ENCODE measurements at regions not wholly inside any gene's neighbourhood (a gene's known extent, or its start where the extent isn't known, plus 50 kb on each side); places are given as distances from the start of the nearest gene placed in this dataset.

GRCh38 chr21:23801292-23801691, 1806.0 kb downstream of the MRPL39 start:
- H3K36me3 ChIP-seq (ENCODE audit: insufficient read depth, low read length): no peaks in the 10 kb centered on the region
- H3K27ac ChIP-seq (ENCODE audit: low read length): no peak overlapping the region
- no peak overlapping the region for H3K4me2 ChIP-seq (ENCODE audit: low read length)
- TF ChIP-seq POLR2AphosphoS5 (IDR thresholded peaks at IDR 0.05): no peak
- no peak for TF ChIP-seq SMC3 (conservative IDR thresholded peaks at IDR 0.05; ENCODE audit: poor library complexity)
- TF ChIP-seq, protein P1, sequence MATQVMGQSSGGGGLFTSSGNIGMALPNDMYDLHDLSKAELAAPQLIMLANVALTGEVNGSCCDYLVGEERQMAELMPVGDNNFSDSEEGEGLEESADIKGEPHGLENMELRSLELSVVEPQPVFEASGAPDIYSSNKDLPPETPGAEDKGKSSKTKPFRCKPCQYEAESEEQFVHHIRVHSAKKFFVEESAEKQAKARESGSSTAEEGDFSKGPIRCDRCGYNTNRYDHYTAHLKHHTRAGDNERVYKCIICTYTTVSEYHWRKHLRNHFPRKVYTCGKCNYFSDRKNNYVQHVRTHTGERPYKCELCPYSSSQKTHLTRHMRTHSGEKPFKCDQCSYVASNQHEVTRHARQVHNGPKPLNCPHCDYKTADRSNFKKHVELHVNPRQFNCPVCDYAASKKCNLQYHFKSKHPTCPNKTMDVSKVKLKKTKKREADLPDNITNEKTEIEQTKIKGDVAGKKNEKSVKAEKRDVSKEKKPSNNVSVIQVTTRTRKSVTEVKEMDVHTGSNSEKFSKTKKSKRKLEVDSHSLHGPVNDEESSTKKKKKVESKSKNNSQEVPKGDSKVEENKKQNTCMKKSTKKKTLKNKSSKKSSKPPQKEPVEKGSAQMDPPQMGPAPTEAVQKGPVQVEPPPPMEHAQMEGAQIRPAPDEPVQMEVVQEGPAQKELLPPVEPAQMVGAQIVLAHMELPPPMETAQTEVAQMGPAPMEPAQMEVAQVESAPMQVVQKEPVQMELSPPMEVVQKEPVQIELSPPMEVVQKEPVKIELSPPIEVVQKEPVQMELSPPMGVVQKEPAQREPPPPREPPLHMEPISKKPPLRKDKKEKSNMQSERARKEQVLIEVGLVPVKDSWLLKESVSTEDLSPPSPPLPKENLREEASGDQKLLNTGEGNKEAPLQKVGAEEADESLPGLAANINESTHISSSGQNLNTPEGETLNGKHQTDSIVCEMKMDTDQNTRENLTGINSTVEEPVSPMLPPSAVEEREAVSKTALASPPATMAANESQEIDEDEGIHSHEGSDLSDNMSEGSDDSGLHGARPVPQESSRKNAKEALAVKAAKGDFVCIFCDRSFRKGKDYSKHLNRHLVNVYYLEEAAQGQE (IDR thresholded peaks at IDR 0.05; ENCODE audit: borderline replicate concordance): no peak
- TF ChIP-seq, protein P2, sequence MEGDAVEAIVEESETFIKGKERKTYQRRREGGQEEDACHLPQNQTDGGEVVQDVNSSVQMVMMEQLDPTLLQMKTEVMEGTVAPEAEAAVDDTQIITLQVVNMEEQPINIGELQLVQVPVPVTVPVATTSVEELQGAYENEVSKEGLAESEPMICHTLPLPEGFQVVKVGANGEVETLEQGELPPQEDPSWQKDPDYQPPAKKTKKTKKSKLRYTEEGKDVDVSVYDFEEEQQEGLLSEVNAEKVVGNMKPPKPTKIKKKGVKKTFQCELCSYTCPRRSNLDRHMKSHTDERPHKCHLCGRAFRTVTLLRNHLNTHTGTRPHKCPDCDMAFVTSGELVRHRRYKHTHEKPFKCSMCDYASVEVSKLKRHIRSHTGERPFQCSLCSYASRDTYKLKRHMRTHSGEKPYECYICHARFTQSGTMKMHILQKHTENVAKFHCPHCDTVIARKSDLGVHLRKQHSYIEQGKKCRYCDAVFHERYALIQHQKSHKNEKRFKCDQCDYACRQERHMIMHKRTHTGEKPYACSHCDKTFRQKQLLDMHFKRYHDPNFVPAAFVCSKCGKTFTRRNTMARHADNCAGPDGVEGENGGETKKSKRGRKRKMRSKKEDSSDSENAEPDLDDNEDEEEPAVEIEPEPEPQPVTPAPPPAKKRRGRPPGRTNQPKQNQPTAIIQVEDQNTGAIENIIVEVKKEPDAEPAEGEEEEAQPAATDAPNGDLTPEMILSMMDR (IDR thresholded peaks at IDR 0.05; ENCODE audit: poor library complexity, severe bottlenecking): no peak
- TF ChIP-seq TAF1 (IDR thresholded peaks at IDR 0.05; ENCODE audit: low read depth): no peak
- TF ChIP-seq EP300 (conservative IDR thresholded peaks at IDR 0.05; ENCODE audit: poor library complexity, severe bottlenecking): no peak
- TF ChIP-seq EZH2 (IDR thresholded peaks at IDR 0.05; ENCODE audit: borderline replicate concordance, insufficient read depth, low read length, poor library complexity, severe bottlenecking): no peak
- no peak for TF ChIP-seq MXI1 (conservative IDR thresholded peaks at IDR 0.05; ENCODE audit: poor library complexity, severe bottlenecking)
- TF ChIP-seq RAD21 (conservative IDR thresholded peaks at IDR 0.05): no peak
- no peak overlapping the region for H3K9ac ChIP-seq (ENCODE audit: low read length)
- no peaks in the 10 kb centered on the region for H3K9me2 ChIP-seq (ENCODE audit: insufficient read depth, low read length)
- H3F3A ChIP-seq (ENCODE audit: insufficient read depth, low read length, poor library complexity, severe bottlenecking): no peaks in the 10 kb centered on the region
- no peaks in the 10 kb centered on the region for H3K9me3 ChIP-seq (ENCODE audit: low read length)
- no peak overlapping the region for H2AFZ ChIP-seq (ENCODE audit: low read depth, low read length)
- H3K4me3 ChIP-seq (ENCODE audit: low read length): no peak overlapping the region
- H3K79me2 ChIP-seq (replicated peaks; ENCODE audit: insufficient read depth, low read length): no peaks in the 10 kb centered on the region
- no peaks in the 10 kb centered on the region for H3K27me3 ChIP-seq (ENCODE audit: insufficient read depth, low read depth, low read length)
- H4K20me1 ChIP-seq (ENCODE audit: insufficient read depth): no peaks in the 10 kb centered on the region

DNA sequence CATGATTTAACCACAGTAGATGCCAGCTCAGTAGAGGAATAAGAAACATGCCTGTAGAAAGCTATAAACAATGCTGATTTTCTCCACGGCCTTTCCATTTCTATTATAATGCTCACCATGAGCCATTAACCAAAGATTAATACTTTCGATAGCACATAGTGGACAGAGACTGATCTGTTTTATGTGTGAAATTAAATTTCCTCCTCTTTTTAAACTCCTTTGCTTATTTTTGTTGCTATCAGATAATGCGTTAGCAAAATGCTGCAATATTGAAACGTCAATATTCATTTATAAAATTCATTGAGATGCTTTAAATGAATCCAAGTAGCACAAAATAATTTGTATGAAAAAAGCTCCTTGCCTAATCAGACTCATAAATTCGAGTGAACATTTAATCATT, 1807.9 kb downstream of the MRPL39 start:
- H4K20me1 ChIP-seq (ENCODE audit: insufficient read depth): no peaks in the 10 kb centered on the region
- H3K79me2 ChIP-seq (replicated peaks; ENCODE audit: insufficient read depth, low read length): no peaks in the 10 kb centered on the region
- H3K9me2 ChIP-seq (ENCODE audit: insufficient read depth, low read length): no peaks in the 10 kb centered on the region
- H3F3A ChIP-seq (ENCODE audit: insufficient read depth, low read length, poor library complexity, severe bottlenecking): no peaks in the 10 kb centered on the region
- no peak overlapping the region for H3K27ac ChIP-seq (ENCODE audit: low read length)
- no peaks in the 10 kb centered on the region for H3K27me3 ChIP-seq (ENCODE audit: insufficient read depth, low read depth, low read length)
- H3K4me2 ChIP-seq (ENCODE audit: low read length): no peak overlapping the region
- no peak overlapping the region for H3K4me3 ChIP-seq (ENCODE audit: low read length)
- no peaks in the 10 kb centered on the region for H3K36me3 ChIP-seq (ENCODE audit: insufficient read depth, low read length)
- TF ChIP-seq, protein P2 (IDR thresholded peaks at IDR 0.05; ENCODE audit: poor library complexity, severe bottlenecking): no peak
- no peak for TF ChIP-seq TAF1 (IDR thresholded peaks at IDR 0.05; ENCODE audit: low read depth)
- TF ChIP-seq RAD21 (conservative IDR thresholded peaks at IDR 0.05): no peak
- no peak for TF ChIP-seq SMC3 (conservative IDR thresholded peaks at IDR 0.05; ENCODE audit: poor library complexity)
- no peak for TF ChIP-seq MXI1 (conservative IDR thresholded peaks at IDR 0.05; ENCODE audit: poor library complexity, severe bottlenecking)
- no peak for TF ChIP-seq POLR2AphosphoS5 (IDR thresholded peaks at IDR 0.05)
- TF ChIP-seq EP300 (conservative IDR thresholded peaks at IDR 0.05; ENCODE audit: poor library complexity, severe bottlenecking): no peak
- TF ChIP-seq EZH2 (IDR thresholded peaks at IDR 0.05; ENCODE audit: borderline replicate concordance, insufficient read depth, low read length, poor library complexity, severe bottlenecking): no peak
- TF ChIP-seq, protein P1 (IDR thresholded peaks at IDR 0.05; ENCODE audit: borderline replicate concordance): no peak
- no peak overlapping the region for H2AFZ ChIP-seq (ENCODE audit: low read depth, low read length)
- H3K9ac ChIP-seq (ENCODE audit: low read length): no peak overlapping the region
- H3K9me3 ChIP-seq (ENCODE audit: low read length): no peaks in the 10 kb centered on the region

Data from neural cell (in vitro differentiated cells).